Tibial nerve (tissue), 3 donors: ENCODE measurements at regions not wholly inside any gene's neighbourhood (a gene's known extent, or its start where the extent isn't known, plus 50 kb on each side); places are given as distances from the start of the nearest gene placed in this dataset.

ENCODE experiments used
- CTCF ChIP-seq, 5 experiments: fragments of 200-600 bp in 3 of 5; fragments of 450-650 bp in 2 of 5; sonication (generic) in 3 of 5; IDR thresholded peaks; one replicate each; pipeline ENCODE4 v1.5.1; 2016 to 2019; ENCODE audit warnings: antibody characterized with exemption in 5 of 5, mild to moderate bottlenecking in 3 of 5, moderate library complexity in 2 of 5
- POLR2A ChIP-seq, 2 donors: fragments of 450-650 bp; IDR thresholded peaks; one replicate each; pipeline ENCODE4 v1.6.1; 2017; ENCODE audit warnings: antibody characterized with exemption in 2 of 2, mild to moderate bottlenecking in 2 of 2, moderate library complexity in 2 of 2

- TF ChIP-seq CTCF (IDR thresholded peaks at IDR 0.05): no peak
- TF ChIP-seq POLR2A (IDR thresholded peaks at IDR 0.05): no peak
These were observed 128.4 kb upstream of the SEL1L start for GRCh38 chr14:81662066-81662465.
